ENCODE measurements at regions not wholly inside any gene's neighbourhood (a gene's known extent, or its start where the extent isn't known, plus 50 kb on each side); places are given as distances from the start of the nearest gene placed in this dataset.
A peak's percentile ranks its signal among the peaks of the same experiment; 100 is the strongest.

DNA sequence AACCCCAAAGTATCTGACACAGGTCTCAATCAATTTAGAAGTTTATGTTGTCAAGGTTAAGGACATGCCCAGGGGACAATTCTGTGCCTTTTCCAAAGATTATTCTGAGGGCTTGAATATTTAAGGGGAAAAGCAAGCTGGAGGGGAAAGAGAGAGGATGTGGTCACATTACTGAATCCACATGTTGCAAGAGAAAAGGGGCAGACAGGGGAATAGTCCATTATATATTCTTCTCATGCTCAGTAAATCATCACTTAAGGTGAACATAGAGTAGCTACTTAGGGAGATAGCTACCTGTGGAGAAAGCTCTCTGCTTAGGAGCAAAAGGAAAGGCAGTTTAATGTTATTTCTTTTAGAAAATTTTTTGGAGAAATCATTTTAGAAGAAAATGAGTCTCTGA lies 751.6 kb downstream of the SI start:
- Histone ChIP-seq H3K79me2 (no peaks in the 10 kb centered on the region), H2AFZ (no peak overlapping the region), H3K9me3 (ENCODE audit: low read depth) (peaks cover 5% of the 10 kb centered on the region), H3K27me3 (no peaks in the 10 kb centered on the region), H4K20me1 (ENCODE audit: insufficient read depth, poor library complexity, severe bottlenecking) (no peaks in the 10 kb centered on the region), H3K9me2 (replicated peaks; ENCODE audit: insufficient read depth) (no peaks in the 10 kb centered on the region), H3K4me2 (no peak overlapping the region), H3K4me1 (ENCODE audit: insufficient read depth) (no peaks in the 10 kb centered on the region), H3K27ac (no peak overlapping the region), H3K36me3 (replicated peaks; ENCODE audit: insufficient read depth, low read depth) (no peaks in the 10 kb centered on the region), H3K4me3 (no peak overlapping the region)
- TF ChIP-seq EZH2phosphoT487 (IDR thresholded peaks at IDR 0.05; ENCODE audit: low read depth, severe bottlenecking, unreplicated experiment) (no peak), EZH2 (IDR thresholded peaks at IDR 0.05; ENCODE audit: borderline replicate concordance) (no peak)
- TF ChIP-seq, protein P1, sequence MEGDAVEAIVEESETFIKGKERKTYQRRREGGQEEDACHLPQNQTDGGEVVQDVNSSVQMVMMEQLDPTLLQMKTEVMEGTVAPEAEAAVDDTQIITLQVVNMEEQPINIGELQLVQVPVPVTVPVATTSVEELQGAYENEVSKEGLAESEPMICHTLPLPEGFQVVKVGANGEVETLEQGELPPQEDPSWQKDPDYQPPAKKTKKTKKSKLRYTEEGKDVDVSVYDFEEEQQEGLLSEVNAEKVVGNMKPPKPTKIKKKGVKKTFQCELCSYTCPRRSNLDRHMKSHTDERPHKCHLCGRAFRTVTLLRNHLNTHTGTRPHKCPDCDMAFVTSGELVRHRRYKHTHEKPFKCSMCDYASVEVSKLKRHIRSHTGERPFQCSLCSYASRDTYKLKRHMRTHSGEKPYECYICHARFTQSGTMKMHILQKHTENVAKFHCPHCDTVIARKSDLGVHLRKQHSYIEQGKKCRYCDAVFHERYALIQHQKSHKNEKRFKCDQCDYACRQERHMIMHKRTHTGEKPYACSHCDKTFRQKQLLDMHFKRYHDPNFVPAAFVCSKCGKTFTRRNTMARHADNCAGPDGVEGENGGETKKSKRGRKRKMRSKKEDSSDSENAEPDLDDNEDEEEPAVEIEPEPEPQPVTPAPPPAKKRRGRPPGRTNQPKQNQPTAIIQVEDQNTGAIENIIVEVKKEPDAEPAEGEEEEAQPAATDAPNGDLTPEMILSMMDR (IDR thresholded peaks at IDR 0.05; ENCODE audit: poor library complexity): no peak
- no peak for DNase-seq (ENCODE audit: low spot score)

DNA sequence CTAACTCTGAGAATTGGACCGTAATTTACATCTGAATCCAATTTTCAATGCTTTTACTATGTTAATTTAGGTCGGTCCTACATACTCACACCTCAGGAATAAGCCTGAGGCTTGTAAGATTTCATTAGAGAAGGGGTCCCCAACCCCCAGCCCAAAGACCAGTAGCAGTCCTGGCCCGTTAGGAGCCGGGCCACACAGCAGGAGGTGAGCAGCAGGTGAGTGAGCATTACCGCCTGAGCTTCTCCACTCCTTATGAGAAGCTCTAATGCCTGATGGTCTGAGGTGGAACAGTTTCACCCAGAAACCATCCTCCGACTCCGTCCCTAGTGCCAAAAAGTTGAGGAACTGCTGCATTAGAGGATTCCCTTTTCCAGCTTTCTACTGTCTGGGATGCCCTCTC lies 757.3 kb downstream of the SI start:
- H3K27me3 ChIP-seq: no peaks in the 10 kb centered on the region
- H3K4me3 ChIP-seq: no peak overlapping the region
- H3K4me2 ChIP-seq: no peak overlapping the region
- H3K9me2 ChIP-seq (replicated peaks; ENCODE audit: insufficient read depth): no peaks in the 10 kb centered on the region
- H3K36me3 ChIP-seq (replicated peaks; ENCODE audit: insufficient read depth, low read depth): no peaks in the 10 kb centered on the region
- no peaks in the 10 kb centered on the region for H4K20me1 ChIP-seq (ENCODE audit: insufficient read depth, poor library complexity, severe bottlenecking)
- WGBS (ENCODE audit: low lambda C conversion rate, missing lambda C conversion rate): 71% methylated on average over 7 of the region's 7 CpGs
- DNase-seq (ENCODE audit: low spot score): no peak
- H3K4me1 ChIP-seq (ENCODE audit: insufficient read depth): no peaks in the 10 kb centered on the region
- TF ChIP-seq EZH2 (IDR thresholded peaks at IDR 0.05; ENCODE audit: borderline replicate concordance): no peak
- no peak for TF ChIP-seq EZH2phosphoT487 (IDR thresholded peaks at IDR 0.05; ENCODE audit: low read depth, severe bottlenecking, unreplicated experiment)
- TF ChIP-seq, protein P1 (IDR thresholded peaks at IDR 0.05; ENCODE audit: poor library complexity): no peak
- no peaks in the 10 kb centered on the region for H3K9me3 ChIP-seq (ENCODE audit: low read depth)
- H3K27ac ChIP-seq: no peak overlapping the region
- no peaks in the 10 kb centered on the region for H3K79me2 ChIP-seq
- no peak overlapping the region for H2AFZ ChIP-seq

DNA sequence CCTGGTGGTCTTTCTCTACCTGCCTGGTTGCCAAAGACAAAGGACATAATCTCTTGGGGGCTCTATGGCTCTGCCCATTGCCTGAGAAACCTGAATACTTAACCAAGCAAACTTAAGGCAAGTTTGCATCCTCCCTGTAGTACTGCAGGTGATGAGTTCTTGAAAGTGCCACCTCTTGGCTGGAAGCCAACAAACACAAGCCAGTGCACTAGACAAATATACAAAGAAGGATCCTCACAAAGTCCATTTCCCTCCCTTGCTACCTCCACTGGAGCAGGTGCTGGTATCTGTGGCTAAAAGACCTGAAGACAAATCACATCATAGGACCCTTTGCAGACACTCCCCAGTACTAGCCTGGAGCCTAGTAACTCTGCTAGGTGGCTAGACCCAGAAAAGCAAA lies 772.3 kb downstream of the SI start:
- H3K4me3 ChIP-seq: no peak overlapping the region
- no peaks in the 10 kb centered on the region for H3K4me1 ChIP-seq (ENCODE audit: insufficient read depth)
- H3K9me2 ChIP-seq (replicated peaks; ENCODE audit: insufficient read depth): no peaks in the 10 kb centered on the region
- no peaks in the 10 kb centered on the region for H3K79me2 ChIP-seq
- DNase-seq (ENCODE audit: low spot score): peak; percentile 23
- no peaks in the 10 kb centered on the region for H3K36me3 ChIP-seq (replicated peaks; ENCODE audit: insufficient read depth, low read depth)
- TF ChIP-seq EZH2phosphoT487 (IDR thresholded peaks at IDR 0.05; ENCODE audit: low read depth, severe bottlenecking, unreplicated experiment) (no peak), EZH2 (IDR thresholded peaks at IDR 0.05; ENCODE audit: borderline replicate concordance) (no peak)
- TF ChIP-seq, protein P1 (IDR thresholded peaks at IDR 0.05; ENCODE audit: poor library complexity): no peak
- H3K27ac ChIP-seq: no peak overlapping the region
- no peak overlapping the region for H2AFZ ChIP-seq
- no peaks in the 10 kb centered on the region for H3K9me3 ChIP-seq (ENCODE audit: low read depth)
- H4K20me1 ChIP-seq (ENCODE audit: insufficient read depth, poor library complexity, severe bottlenecking): no peaks in the 10 kb centered on the region
- H3K4me2 ChIP-seq: no peak overlapping the region
- no peaks in the 10 kb centered on the region for H3K27me3 ChIP-seq

DNA sequence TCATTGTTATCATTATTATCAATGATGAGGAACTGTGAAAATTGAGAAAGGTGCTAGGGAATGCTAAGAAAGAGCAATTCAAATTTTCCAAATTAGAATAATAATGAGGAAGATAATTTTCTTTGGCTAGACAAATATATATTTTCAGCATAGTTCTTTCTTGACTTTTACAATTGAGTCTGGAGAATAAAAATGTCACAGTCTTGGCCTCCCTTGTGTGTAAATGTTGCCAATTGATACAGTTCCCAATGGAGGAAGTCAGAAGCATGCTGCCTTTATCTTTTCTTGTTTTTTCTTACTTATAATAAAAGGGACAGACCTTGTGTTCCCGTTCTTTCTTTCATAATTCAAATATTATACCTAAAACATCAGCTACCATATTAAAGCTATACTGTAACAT lies 774.4 kb downstream of the SI start:
- no peaks in the 10 kb centered on the region for H3K79me2 ChIP-seq
- no peak overlapping the region for H3K27ac ChIP-seq
- H3K27me3 ChIP-seq: no peaks in the 10 kb centered on the region
- no peak overlapping the region for H3K4me2 ChIP-seq
- no peak overlapping the region for H2AFZ ChIP-seq
- no peaks in the 10 kb centered on the region for H4K20me1 ChIP-seq (ENCODE audit: insufficient read depth, poor library complexity, severe bottlenecking)
- H3K9me3 ChIP-seq (ENCODE audit: low read depth): no peaks in the 10 kb centered on the region
- H3K4me3 ChIP-seq: no peak overlapping the region
- TF ChIP-seq EZH2 (IDR thresholded peaks at IDR 0.05; ENCODE audit: borderline replicate concordance) (no peak), EZH2phosphoT487 (IDR thresholded peaks at IDR 0.05; ENCODE audit: low read depth, severe bottlenecking, unreplicated experiment) (no peak)
- TF ChIP-seq, protein P1 (IDR thresholded peaks at IDR 0.05; ENCODE audit: poor library complexity): no peak
- no peaks in the 10 kb centered on the region for H3K36me3 ChIP-seq (replicated peaks; ENCODE audit: insufficient read depth, low read depth)
- no peaks in the 10 kb centered on the region for H3K4me1 ChIP-seq (ENCODE audit: insufficient read depth)
- H3K9me2 ChIP-seq (replicated peaks; ENCODE audit: insufficient read depth): no peaks in the 10 kb centered on the region
- no peak for DNase-seq (ENCODE audit: low spot score)
- WGBS (ENCODE audit: low lambda C conversion rate, missing lambda C conversion rate): 84% methylated on average over 1 of the region's 1 CpG

Measured in hepatocyte (in vitro differentiated cells).